ENCODE measurements at regions not wholly inside any gene's neighbourhood (a gene's known extent, or its start where the extent isn't known, plus 50 kb on each side); places are given as distances from the start of the nearest gene placed in this dataset.

- no peaks in the 10 kb centered on the region for H3K27me3 Mint-ChIP-seq (ENCODE audit: low read depth)
- peaks cover 2% of the 10 kb centered on the region for H3K9me3 Mint-ChIP-seq
- no peaks in the 10 kb centered on the region for H3K36me3 Mint-ChIP-seq (ENCODE audit: low read depth)
- no peak overlapping the region for H3K27ac Mint-ChIP-seq (ENCODE audit: unreplicated experiment)
- no peaks in the 10 kb centered on the region for H3K4me1 Mint-ChIP-seq
- DNase-seq (ENCODE audit: low read depth, low spot score) = no peak
- TF ChIP-seq, protein P1, sequence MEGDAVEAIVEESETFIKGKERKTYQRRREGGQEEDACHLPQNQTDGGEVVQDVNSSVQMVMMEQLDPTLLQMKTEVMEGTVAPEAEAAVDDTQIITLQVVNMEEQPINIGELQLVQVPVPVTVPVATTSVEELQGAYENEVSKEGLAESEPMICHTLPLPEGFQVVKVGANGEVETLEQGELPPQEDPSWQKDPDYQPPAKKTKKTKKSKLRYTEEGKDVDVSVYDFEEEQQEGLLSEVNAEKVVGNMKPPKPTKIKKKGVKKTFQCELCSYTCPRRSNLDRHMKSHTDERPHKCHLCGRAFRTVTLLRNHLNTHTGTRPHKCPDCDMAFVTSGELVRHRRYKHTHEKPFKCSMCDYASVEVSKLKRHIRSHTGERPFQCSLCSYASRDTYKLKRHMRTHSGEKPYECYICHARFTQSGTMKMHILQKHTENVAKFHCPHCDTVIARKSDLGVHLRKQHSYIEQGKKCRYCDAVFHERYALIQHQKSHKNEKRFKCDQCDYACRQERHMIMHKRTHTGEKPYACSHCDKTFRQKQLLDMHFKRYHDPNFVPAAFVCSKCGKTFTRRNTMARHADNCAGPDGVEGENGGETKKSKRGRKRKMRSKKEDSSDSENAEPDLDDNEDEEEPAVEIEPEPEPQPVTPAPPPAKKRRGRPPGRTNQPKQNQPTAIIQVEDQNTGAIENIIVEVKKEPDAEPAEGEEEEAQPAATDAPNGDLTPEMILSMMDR (conservative IDR thresholded peaks at IDR 0.05) = no peak
- no peak overlapping the region for H3K4me3 Mint-ChIP-seq
These were observed 1400.7 kb downstream of the OTOL1 start for GRCh38 chr3:162897291-162897690.

GRCh38 chr3:162932503-162932902 is 1435.9 kb downstream of the OTOL1 start:
- Mint-ChIP-seq H3K27me3 (ENCODE audit: low read depth) (no peaks in the 10 kb centered on the region), H3K9me3 (no peaks in the 10 kb centered on the region), H3K27ac (ENCODE audit: unreplicated experiment) (no peak overlapping the region), H3K4me3 (no peak overlapping the region), H3K4me1 (peaks cover 7% of the 10 kb centered on the region), H3K36me3 (ENCODE audit: low read depth) (no peaks in the 10 kb centered on the region)
- DNase-seq (ENCODE audit: low read depth, low spot score) = no peak
- TF ChIP-seq, protein P1 (conservative IDR thresholded peaks at IDR 0.05) = no peak

DNA sequence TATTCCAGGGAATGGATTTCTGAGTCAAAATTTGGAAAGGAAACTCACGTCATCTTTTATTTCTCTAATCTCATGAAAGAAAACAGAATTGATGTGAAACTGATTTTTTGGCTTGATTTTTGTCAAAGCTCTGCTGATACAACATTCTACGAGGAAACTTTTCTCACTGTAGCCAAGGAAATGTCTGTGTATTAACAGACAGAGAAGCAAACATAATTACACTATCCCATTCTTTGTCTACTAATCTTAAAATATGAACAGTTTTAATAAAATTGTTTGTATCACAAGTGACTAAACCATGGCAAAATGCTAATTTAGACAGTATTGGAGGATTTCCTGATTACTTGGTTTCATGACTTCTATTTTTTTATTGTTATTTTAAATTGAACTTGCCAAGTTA is 1437.0 kb downstream of the OTOL1 start:
- no peaks in the 10 kb centered on the region for H3K9me3 Mint-ChIP-seq
- H3K4me1 Mint-ChIP-seq = peaks cover 7% of the 10 kb centered on the region
- TF ChIP-seq, protein P1 (conservative IDR thresholded peaks at IDR 0.05) = no peak
- H3K36me3 Mint-ChIP-seq (ENCODE audit: low read depth) = no peaks in the 10 kb centered on the region
- no peak overlapping the region for H3K4me3 Mint-ChIP-seq
- H3K27me3 Mint-ChIP-seq (ENCODE audit: low read depth) = no peaks in the 10 kb centered on the region
- no peak for DNase-seq (ENCODE audit: low read depth, low spot score)
- H3K27ac Mint-ChIP-seq (ENCODE audit: unreplicated experiment) = no peak overlapping the region

DNA sequence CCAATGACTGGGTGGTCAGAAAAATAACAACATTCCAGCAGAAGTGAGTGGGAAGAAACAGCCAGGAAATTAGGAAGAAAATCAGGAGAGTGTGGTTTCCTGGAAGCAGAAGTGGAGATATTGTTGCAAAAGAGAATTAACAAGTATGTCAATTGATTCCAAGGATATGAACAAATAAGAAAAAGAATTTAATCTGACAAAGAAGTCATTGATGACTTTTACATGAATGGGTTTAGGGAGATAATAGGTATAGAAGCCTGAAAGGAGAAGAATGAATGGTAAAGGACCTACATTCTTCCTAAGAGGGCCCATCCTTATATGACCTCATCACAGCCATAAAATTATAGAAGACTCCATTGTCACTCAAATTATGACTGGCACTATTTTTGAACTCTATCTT is 1440.1 kb downstream of the OTOL1 start:
- DNase-seq (ENCODE audit: low read depth, low spot score) = no peak
- Mint-ChIP-seq H3K4me3 (no peak overlapping the region), H3K27ac (ENCODE audit: unreplicated experiment) (no peak overlapping the region), H3K36me3 (ENCODE audit: low read depth) (no peaks in the 10 kb centered on the region), H3K9me3 (no peaks in the 10 kb centered on the region), H3K27me3 (ENCODE audit: low read depth) (no peaks in the 10 kb centered on the region), H3K4me1 (peaks cover 7% of the 10 kb centered on the region)
- TF ChIP-seq, protein P1 (conservative IDR thresholded peaks at IDR 0.05) = no peak

DNA sequence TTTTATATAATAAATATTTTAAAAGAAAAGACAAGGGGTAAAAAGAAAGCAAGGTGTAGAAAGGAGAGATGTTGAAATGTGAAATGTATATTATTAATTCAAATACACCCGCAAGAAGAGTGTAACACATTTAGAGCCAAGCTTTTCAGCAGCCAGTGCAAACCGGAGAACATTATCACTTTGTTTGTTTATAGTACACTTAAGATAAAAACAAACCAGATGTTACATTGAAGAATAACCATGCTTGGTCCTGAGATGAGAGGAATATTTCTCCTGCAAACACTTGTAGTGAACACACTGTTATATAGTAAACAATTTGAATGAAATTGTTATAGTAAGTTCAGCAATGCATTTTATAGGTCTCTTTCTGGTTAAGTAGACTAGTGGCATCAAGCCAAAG is 1441.5 kb downstream of the OTOL1 start:
- TF ChIP-seq, protein P1 (conservative IDR thresholded peaks at IDR 0.05) = no peak
- H3K4me3 Mint-ChIP-seq = no peak overlapping the region
- no peak overlapping the region for H3K27ac Mint-ChIP-seq (ENCODE audit: unreplicated experiment)
- DNase-seq (ENCODE audit: low read depth, low spot score) = no peak
- no peaks in the 10 kb centered on the region for H3K36me3 Mint-ChIP-seq (ENCODE audit: low read depth)
- peaks cover 4% of the 10 kb centered on the region for H3K9me3 Mint-ChIP-seq
- peaks cover 7% of the 10 kb centered on the region for H3K4me1 Mint-ChIP-seq
- H3K27me3 Mint-ChIP-seq (ENCODE audit: low read depth) = no peaks in the 10 kb centered on the region

GRCh38 chr3:162945626-162946025 is 1449.0 kb downstream of the OTOL1 start:
- H3K27ac Mint-ChIP-seq (ENCODE audit: unreplicated experiment) = no peak overlapping the region
- peaks cover 4% of the 10 kb centered on the region for H3K9me3 Mint-ChIP-seq
- no peak for DNase-seq (ENCODE audit: low read depth, low spot score)
- H3K4me1 Mint-ChIP-seq = no peaks in the 10 kb centered on the region
- TF ChIP-seq, protein P1 (conservative IDR thresholded peaks at IDR 0.05) = no peak
- H3K36me3 Mint-ChIP-seq (ENCODE audit: low read depth) = no peaks in the 10 kb centered on the region
- no peak overlapping the region for H3K4me3 Mint-ChIP-seq
- no peaks in the 10 kb centered on the region for H3K27me3 Mint-ChIP-seq (ENCODE audit: low read depth)

Data from neural crest cell (in vitro differentiated cells).